ENCODE measurements at regions not wholly inside any gene's neighbourhood (a gene's known extent, or its start where the extent isn't known, plus 50 kb on each side); places are given as distances from the start of the nearest gene placed in this dataset.

GRCh38 chr2:20551945-20552328 lies 99.0 kb downstream of the HS1BP3 start:
- no peak for TF ChIP-seq TCF12 (IDR thresholded peaks at IDR 0.05)
- TF ChIP-seq POLR2AphosphoS5 (IDR thresholded peaks at IDR 0.05; ENCODE audit: low read depth, low read length), result no peak
- TF ChIP-seq CTCF (IDR thresholded peaks at IDR 0.05), result no peak

Data from SK-N-SH (cell line).